ENCODE measurements at regions not wholly inside any gene's neighbourhood (a gene's known extent, or its start where the extent isn't known, plus 50 kb on each side); places are given as distances from the start of the nearest gene placed in this dataset.

GRCh38 chr20:40896814-40897700 lies 131.6 kb upstream of the TOP1 start:
- TF ChIP-seq, protein P1, sequence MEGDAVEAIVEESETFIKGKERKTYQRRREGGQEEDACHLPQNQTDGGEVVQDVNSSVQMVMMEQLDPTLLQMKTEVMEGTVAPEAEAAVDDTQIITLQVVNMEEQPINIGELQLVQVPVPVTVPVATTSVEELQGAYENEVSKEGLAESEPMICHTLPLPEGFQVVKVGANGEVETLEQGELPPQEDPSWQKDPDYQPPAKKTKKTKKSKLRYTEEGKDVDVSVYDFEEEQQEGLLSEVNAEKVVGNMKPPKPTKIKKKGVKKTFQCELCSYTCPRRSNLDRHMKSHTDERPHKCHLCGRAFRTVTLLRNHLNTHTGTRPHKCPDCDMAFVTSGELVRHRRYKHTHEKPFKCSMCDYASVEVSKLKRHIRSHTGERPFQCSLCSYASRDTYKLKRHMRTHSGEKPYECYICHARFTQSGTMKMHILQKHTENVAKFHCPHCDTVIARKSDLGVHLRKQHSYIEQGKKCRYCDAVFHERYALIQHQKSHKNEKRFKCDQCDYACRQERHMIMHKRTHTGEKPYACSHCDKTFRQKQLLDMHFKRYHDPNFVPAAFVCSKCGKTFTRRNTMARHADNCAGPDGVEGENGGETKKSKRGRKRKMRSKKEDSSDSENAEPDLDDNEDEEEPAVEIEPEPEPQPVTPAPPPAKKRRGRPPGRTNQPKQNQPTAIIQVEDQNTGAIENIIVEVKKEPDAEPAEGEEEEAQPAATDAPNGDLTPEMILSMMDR (IDR thresholded peaks at IDR 0.05 in 8 of 11, conservative IDR thresholded peaks at IDR 0.05 in 3 of 11), result no peak
- TF ChIP-seq POLR2A (IDR thresholded peaks at IDR 0.05), result no peak

Measured in spleen (tissue), 7 donors.